Peyer's patch (tissue), 4 donors: ENCODE measurements at regions not wholly inside any gene's neighbourhood (a gene's known extent, or its start where the extent isn't known, plus 50 kb on each side); places are given as distances from the start of the nearest gene placed in this dataset.

Experiments
- POLR2A ChIP-seq, 2 donors: fragments of 450-650 bp; IDR thresholded peaks; one replicate each; pipeline ENCODE4 v1.5.1; 2017; ENCODE audit warnings: antibody characterized with exemption in 2 of 2, mild to moderate bottlenecking in 2 of 2, moderate library complexity in 2 of 2
- TF ChIP-seq, protein P1 (sequence below), 6 experiments: fragments of 450-650 bp in 4 of 6; fragments of 200-600 bp in 2 of 6; sonication (generic) in 1 of 6; IDR thresholded peaks; one replicate each; pipeline ENCODE4 v1.5.1; 2017 to 2019; ENCODE audit warnings: antibody characterized with exemption in 6 of 6, mild to moderate bottlenecking in 3 of 6, moderate library complexity in 1 of 6

DNA sequence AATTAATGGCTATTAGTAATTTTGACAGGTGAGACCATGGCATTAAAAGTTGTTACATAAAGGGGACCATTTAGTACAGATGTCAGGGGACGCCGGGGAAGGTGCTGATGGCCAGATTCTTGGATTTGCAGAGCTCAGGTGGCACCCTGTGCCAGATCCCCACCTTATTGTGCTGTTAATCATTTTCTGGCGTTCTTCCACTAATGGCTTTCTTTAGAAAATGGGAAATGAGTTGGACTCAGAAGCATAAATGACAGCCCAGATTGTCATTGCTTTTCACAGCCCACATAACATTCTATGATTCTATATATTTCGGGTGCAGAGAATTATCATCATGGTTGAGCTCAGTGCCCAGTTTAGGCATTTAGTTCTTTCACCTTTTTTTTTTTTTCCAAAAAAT lies 257.2 kb upstream of the TCF4 start:
- TF ChIP-seq, protein P1, sequence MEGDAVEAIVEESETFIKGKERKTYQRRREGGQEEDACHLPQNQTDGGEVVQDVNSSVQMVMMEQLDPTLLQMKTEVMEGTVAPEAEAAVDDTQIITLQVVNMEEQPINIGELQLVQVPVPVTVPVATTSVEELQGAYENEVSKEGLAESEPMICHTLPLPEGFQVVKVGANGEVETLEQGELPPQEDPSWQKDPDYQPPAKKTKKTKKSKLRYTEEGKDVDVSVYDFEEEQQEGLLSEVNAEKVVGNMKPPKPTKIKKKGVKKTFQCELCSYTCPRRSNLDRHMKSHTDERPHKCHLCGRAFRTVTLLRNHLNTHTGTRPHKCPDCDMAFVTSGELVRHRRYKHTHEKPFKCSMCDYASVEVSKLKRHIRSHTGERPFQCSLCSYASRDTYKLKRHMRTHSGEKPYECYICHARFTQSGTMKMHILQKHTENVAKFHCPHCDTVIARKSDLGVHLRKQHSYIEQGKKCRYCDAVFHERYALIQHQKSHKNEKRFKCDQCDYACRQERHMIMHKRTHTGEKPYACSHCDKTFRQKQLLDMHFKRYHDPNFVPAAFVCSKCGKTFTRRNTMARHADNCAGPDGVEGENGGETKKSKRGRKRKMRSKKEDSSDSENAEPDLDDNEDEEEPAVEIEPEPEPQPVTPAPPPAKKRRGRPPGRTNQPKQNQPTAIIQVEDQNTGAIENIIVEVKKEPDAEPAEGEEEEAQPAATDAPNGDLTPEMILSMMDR (IDR thresholded peaks at IDR 0.05) = no peak
- no peak for TF ChIP-seq POLR2A (IDR thresholded peaks at IDR 0.05)
